Prostate gland (tissue), 2 donors: ENCODE measurements at regions not wholly inside any gene's neighbourhood (a gene's known extent, or its start where the extent isn't known, plus 50 kb on each side); places are given as distances from the start of the nearest gene placed in this dataset.

ENCODE experiments used
- CTCF ChIP-seq, 4 experiments: fragments of 200-600 bp in 2 of 4; fragments of 450-650 bp in 2 of 4; sonication (generic) in 2 of 4; IDR thresholded peaks; 1 replicate in 3 of 4; 2 replicates in 1 of 4; pipeline ENCODE4 v1.5.1; 2016 to 2019; ENCODE audit warnings: antibody characterized with exemption in 4 of 4, mild to moderate bottlenecking in 2 of 4, moderate library complexity in 2 of 4
- POLR2AphosphoS5 ChIP-seq: sonication (generic); formaldehyde crosslinking; IDR thresholded peaks from one replicate; pipeline ENCODE4 v1.6.1; 2017; ENCODE audit warnings: antibody characterized with exemption

- TF ChIP-seq POLR2AphosphoS5 (no peak), CTCF (IDR thresholded peaks at IDR 0.05) (no peak)
Observed at GRCh38 chr12:59186451-59186850, 266.1 kb upstream of the LRIG3 start.
